Peyer's patch (tissue), 4 donors: ENCODE measurements at regions not wholly inside any gene's neighbourhood (a gene's known extent, or its start where the extent isn't known, plus 50 kb on each side); places are given as distances from the start of the nearest gene placed in this dataset.

Experiments
- CTCF ChIP-seq, 6 experiments: fragments of 450-650 bp in 4 of 6; fragments of 200-600 bp in 2 of 6; sonication (generic) in 1 of 6; IDR thresholded peaks; one replicate each; pipeline ENCODE4 v1.5.1; 2017 to 2019; ENCODE audit warnings: antibody characterized with exemption in 6 of 6, mild to moderate bottlenecking in 3 of 6, moderate library complexity in 1 of 6
- POLR2A ChIP-seq, 2 donors: fragments of 450-650 bp; IDR thresholded peaks; one replicate each; pipeline ENCODE4 v1.5.1; 2017; ENCODE audit warnings: antibody characterized with exemption in 2 of 2, mild to moderate bottlenecking in 2 of 2, moderate library complexity in 2 of 2

- TF ChIP-seq CTCF (IDR thresholded peaks at IDR 0.05): no peak
- TF ChIP-seq POLR2A (IDR thresholded peaks at IDR 0.05): no peak
Observed at GRCh38 chr6:147127587-147127986, 76.6 kb upstream of the STXBP5 start.
